ENCODE measurements at regions not wholly inside any gene's neighbourhood (a gene's known extent, or its start where the extent isn't known, plus 50 kb on each side); places are given as distances from the start of the nearest gene placed in this dataset.
A peak's percentile ranks its signal among the peaks of the same experiment; 100 is the strongest.
"Not testable (repeated sequence)": the region's sequence is repeated elsewhere in the genome, so short reads cannot be mapped to it uniquely, and the experiment has no call there.

GRCh38 chr6:100229512-100229911, 235.2 kb downstream of the SIM1 start:
- H3K27me3 ChIP-seq (replicated peaks; ENCODE audit: insufficient read depth, low read depth, low read length, poor library complexity) = no peaks in the 10 kb centered on the region
- H3K4me1 ChIP-seq (ENCODE audit: insufficient read depth, low read length, poor library complexity, severe bottlenecking) = no peaks in the 10 kb centered on the region
- no peak overlapping the region for H3K4me3 ChIP-seq (ENCODE audit: low read depth, low read length, poor library complexity, severe bottlenecking)
- no peak for TF ChIP-seq EZH2 (IDR thresholded peaks at IDR 0.05; ENCODE audit: borderline replicate concordance, low read depth, low read length, poor library complexity, severe bottlenecking)
- TF ChIP-seq CTCF (conservative IDR thresholded peaks at IDR 0.05; ENCODE audit: low read depth, low read length) = no peak
- no peaks in the 10 kb centered on the region for H3K9me3 ChIP-seq (ENCODE audit: low read depth, low read length, poor library complexity, severe bottlenecking)
- CTCF ChIA-PET = no interaction called here
- no TSS peak for BruUV-seq (replicated peaks)
- H3K27ac ChIP-seq (ENCODE audit: low read depth, low read length, poor library complexity, severe bottlenecking) = no peak overlapping the region
- POLR2A ChIA-PET (ENCODE audit: low non-redundant PET) = no interaction called here
- no peaks in the 10 kb centered on the region for H3K36me3 ChIP-seq (ENCODE audit: insufficient read depth, low read length, poor library complexity, severe bottlenecking)
- intact Hi-C loops (cut with micrococcal nuclease; ENCODE audit: unreplicated experiment) = no loop called here
- DNase-seq (ENCODE audit: low spot score) = no peak

GRCh38 chr6:100228834-100229441, 234.9 kb upstream of the MCHR2 start:
- H3K27ac ChIP-seq (ENCODE audit: low read depth, low read length, poor library complexity, severe bottlenecking) = no peak overlapping the region
- POLR2A ChIA-PET (ENCODE audit: low non-redundant PET) = no interaction called here
- no peaks in the 10 kb centered on the region for H3K36me3 ChIP-seq (ENCODE audit: insufficient read depth, low read length, poor library complexity, severe bottlenecking)
- no peaks in the 10 kb centered on the region for H3K27me3 ChIP-seq (replicated peaks; ENCODE audit: insufficient read depth, low read depth, low read length, poor library complexity)
- CTCF ChIA-PET = no interaction called here
- DNase-seq (ENCODE audit: low spot score) = peak; percentile 25
- no TSS peak for BruUV-seq (replicated peaks)
- no peak for TF ChIP-seq EZH2 (IDR thresholded peaks at IDR 0.05; ENCODE audit: borderline replicate concordance, low read depth, low read length, poor library complexity, severe bottlenecking)
- H3K9me3 ChIP-seq (ENCODE audit: low read depth, low read length, poor library complexity, severe bottlenecking) = no peaks in the 10 kb centered on the region
- peak overlapping the region; percentile 26 for H3K4me3 ChIP-seq (ENCODE audit: low read depth, low read length, poor library complexity, severe bottlenecking)
- H3K4me1 ChIP-seq (ENCODE audit: insufficient read depth, low read length, poor library complexity, severe bottlenecking) = no peaks in the 10 kb centered on the region
- intact Hi-C loops (cut with micrococcal nuclease; ENCODE audit: unreplicated experiment) = no loop called here

GRCh38 chr6:100228437-100228833, 234.4 kb upstream of the MCHR2 start:
- BruUV-seq (replicated peaks) = no TSS peak
- POLR2A ChIA-PET (ENCODE audit: low non-redundant PET) = no interaction called here
- no peak for DNase-seq (ENCODE audit: low spot score)
- Histone ChIP-seq H3K9me3 (ENCODE audit: low read depth, low read length, poor library complexity, severe bottlenecking) (no peaks in the 10 kb centered on the region), H3K27me3 (replicated peaks; ENCODE audit: insufficient read depth, low read depth, low read length, poor library complexity) (no peaks in the 10 kb centered on the region), H3K4me3 (ENCODE audit: low read depth, low read length, poor library complexity, severe bottlenecking) (peak overlapping the region; percentile 26), H3K4me1 (ENCODE audit: insufficient read depth, low read length, poor library complexity, severe bottlenecking) (no peaks in the 10 kb centered on the region), H3K36me3 (ENCODE audit: insufficient read depth, low read length, poor library complexity, severe bottlenecking) (no peaks in the 10 kb centered on the region), H3K27ac (ENCODE audit: low read depth, low read length, poor library complexity, severe bottlenecking) (no peak overlapping the region)
- intact Hi-C loops (cut with micrococcal nuclease; ENCODE audit: unreplicated experiment) = no loop called here
- CTCF ChIA-PET = no interaction called here
- TF ChIP-seq EZH2 (IDR thresholded peaks at IDR 0.05; ENCODE audit: borderline replicate concordance, low read depth, low read length, poor library complexity, severe bottlenecking) (no peak), CTCF (conservative IDR thresholded peaks at IDR 0.05; ENCODE audit: low read depth, low read length) (no peak)

GRCh38 chr6:100226811-100227210, 232.8 kb upstream of the MCHR2 start:
- H3K36me3 ChIP-seq (ENCODE audit: insufficient read depth, low read length, poor library complexity, severe bottlenecking) = no peaks in the 10 kb centered on the region
- no peak for DNase-seq (ENCODE audit: low spot score)
- ChIA-PET CTCF (no interaction called here), POLR2A (ENCODE audit: low non-redundant PET) (no interaction called here)
- H3K4me1 ChIP-seq (ENCODE audit: insufficient read depth, low read length, poor library complexity, severe bottlenecking) = no peaks in the 10 kb centered on the region
- no peaks in the 10 kb centered on the region for H3K27me3 ChIP-seq (replicated peaks; ENCODE audit: insufficient read depth, low read depth, low read length, poor library complexity)
- TF ChIP-seq EZH2 (IDR thresholded peaks at IDR 0.05; ENCODE audit: borderline replicate concordance, low read depth, low read length, poor library complexity, severe bottlenecking) (no peak), CTCF (conservative IDR thresholded peaks at IDR 0.05; ENCODE audit: low read depth, low read length) (no peak)
- intact Hi-C loops (cut with micrococcal nuclease; ENCODE audit: unreplicated experiment) = no loop called here
- H3K9me3 ChIP-seq (ENCODE audit: low read depth, low read length, poor library complexity, severe bottlenecking) = no peaks in the 10 kb centered on the region
- H3K4me3 ChIP-seq (ENCODE audit: low read depth, low read length, poor library complexity, severe bottlenecking) = no peak overlapping the region
- BruUV-seq (replicated peaks) = no TSS peak
- no peak overlapping the region for H3K27ac ChIP-seq (ENCODE audit: low read depth, low read length, poor library complexity, severe bottlenecking)

GRCh38 chr6:100223952-100224351, 229.9 kb upstream of the MCHR2 start:
- H3K9me3 ChIP-seq (ENCODE audit: low read depth, low read length, poor library complexity, severe bottlenecking); intact Hi-C loops (cut with micrococcal nuclease; ENCODE audit: unreplicated experiment); CTCF ChIA-PET; H3K4me3 ChIP-seq (ENCODE audit: low read depth, low read length, poor library complexity, severe bottlenecking); H3K4me1 ChIP-seq (ENCODE audit: insufficient read depth, low read length, poor library complexity, severe bottlenecking); H3K27ac ChIP-seq (ENCODE audit: low read depth, low read length, poor library complexity, severe bottlenecking); H3K27me3 ChIP-seq (replicated peaks; ENCODE audit: insufficient read depth, low read depth, low read length, poor library complexity); H3K36me3 ChIP-seq (ENCODE audit: insufficient read depth, low read length, poor library complexity, severe bottlenecking); DNase-seq (ENCODE audit: low spot score); BruUV-seq (replicated peaks); POLR2A ChIA-PET (ENCODE audit: low non-redundant PET): not testable (repeated sequence)

Measured in A673 (cell line).